HCT116 (cell line): ENCODE measurements at regions not wholly inside any gene's neighbourhood (a gene's known extent, or its start where the extent isn't known, plus 50 kb on each side); places are given as distances from the start of the nearest gene placed in this dataset.

Source experiments
- ATAC-seq: fragments of 200-7000 bp; cut with Tn5 transposase; 2 replicates; pipeline ENCODE4 v1.9.1; 2020; ENCODE audit warnings: mild to moderate bottlenecking, moderate library complexity
- BruUV-seq: library from RNA; stranded (reverse); fragments of 400-500 nt; replicated peaks from 2 replicates; lab custom pipeline; 2021; lab: Mats Ljungman, UMichigan
- CTCF ChIA-PET: fragments of 300-600 bp; sonication (Branson Sonifier 250); formaldehyde crosslinking; loops from one replicate; lab custom pipeline; 2021; ENCODE audit warnings: antibody characterized with exemption; lab: Charles Lee
- POLR2A ChIA-PET: fragments of 300-600, 350-600 bp; sonication (Branson Sonifier 250); formaldehyde crosslinking; loops from one replicate; lab custom pipeline; 2021; ENCODE audit warnings: antibody characterized with exemption; lab: Charles Lee
- RAD21 ChIA-PET, 2 experiments: fragments of 300-600 bp; sonication (Branson Sonifier 250); formaldehyde crosslinking; loops; one replicate each; lab custom pipeline; 2023; ENCODE audit warnings: low total read pairs in 2 of 2; ENCODE audit not compliant: uncharacterized antibody in 2 of 2, unreplicated experiment in 2 of 2, low non-redundant PET in 1 of 2; lab: Charles Lee
- DNase-seq: peaks from one replicate; pipeline ENCODE4 v3.0.0-alpha.2; 2010; ENCODE audit warnings: low read depth, low spot score
- H2AFZ ChIP-seq: fragments of 200-600 bp; shearing (Covaris generic), sonication (generic); 2 replicates; pipeline ENCODE4 v1.6.1; 2017; ENCODE audit warnings: low read depth, mixed run types, mixed read lengths, antibody characterized with exemption, low read length; ENCODE audit not compliant: poor library complexity, severe bottlenecking
- H3K27ac ChIP-seq: 2 replicates; pipeline ENCODE4 v1.5.1; 2012; ENCODE audit warnings: low read depth, low read length
- H3K27me3 ChIP-seq: fragments of 200-600 bp; sonication (generic); 2 replicates; pipeline ENCODE4 v1.6.1; 2016; ENCODE audit warnings: mixed run types, low read length, mixed read lengths; ENCODE audit not compliant: insufficient read depth
- H3K36me3 ChIP-seq, 2 experiments: fragments of 200-500 bp in 1 of 2; fragments of 200-600 bp in 1 of 2; sonication (Bioruptor generic) in 1 of 2; sonication (generic) in 1 of 2; 2 replicates each; pipeline versions ENCODE4 v1.5.1 to v1.6.1; 2014 to 2016; ENCODE audit warnings: low read length in 2 of 2, inconsistent platforms in 1 of 2, mixed read lengths in 1 of 2, mixed run types in 1 of 2; ENCODE audit not compliant: insufficient read depth in 2 of 2, control insufficient read depth in 1 of 2
- H3K4me1 ChIP-seq, 2 experiments: fragments of 200-600 bp in 1 of 2; sonication (generic) in 1 of 2; 2 replicates each; pipeline versions ENCODE4 v1.5.1 to v1.6.1; 2012 to 2017; ENCODE audit warnings: low read length in 2 of 2, inconsistent platforms in 1 of 2, mild to moderate bottlenecking in 1 of 2, mixed read lengths in 1 of 2, mixed run types in 1 of 2, moderate library complexity in 1 of 2; ENCODE audit not compliant: insufficient read depth in 2 of 2, control insufficient read depth in 1 of 2
- H3K4me2 ChIP-seq: fragments of 200-600 bp; sonication (generic); 2 replicates; pipeline ENCODE4 v1.6.1; 2017; ENCODE audit warnings: mixed run types, low read length, mixed read lengths
- H3K4me3 ChIP-seq, 2 experiments: fragments of 200-600 bp in 1 of 2; sonication (generic) in 1 of 2; replicated peaks in 1 of 2; 2 replicates each; pipeline ENCODE4 v1.5.1; 2011 to 2016; ENCODE audit warnings: low read length in 2 of 2, control low read depth in 1 of 2, low read depth in 1 of 2, mild to moderate bottlenecking in 1 of 2, mixed read lengths in 1 of 2, mixed run types in 1 of 2
- H3K79me2 ChIP-seq: fragments of 200-600 bp; sonication (generic); 2 replicates; pipeline ENCODE4 v1.6.1; 2017; ENCODE audit warnings: mild to moderate bottlenecking, mixed run types, low read length, moderate library complexity, mixed read lengths; ENCODE audit not compliant: insufficient read depth
- H3K9ac ChIP-seq: fragments of 200-600 bp; sonication (generic); 2 replicates; pipeline ENCODE4 v1.6.1; 2016; ENCODE audit warnings: low read length, mixed read lengths
- H3K9me2 ChIP-seq: fragments of 200-600 bp; sonication (generic), shearing (Covaris generic); 2 replicates; pipeline ENCODE4 v1.6.1; 2017; ENCODE audit warnings: mixed run types, mild to moderate bottlenecking, moderate library complexity; ENCODE audit not compliant: insufficient read depth
- H3K9me3 ChIP-seq, 2 experiments: fragments of 200-500 bp in 1 of 2; fragments of 200-600 bp in 1 of 2; sonication (Bioruptor generic) in 1 of 2; sonication (generic) in 1 of 2; 2 replicates each; pipeline ENCODE4 v1.6.1; 2014 to 2017; ENCODE audit warnings: low read length in 2 of 2, mixed read lengths in 2 of 2, inconsistent platforms in 1 of 2, low read depth in 1 of 2, mild to moderate bottlenecking in 1 of 2, mixed run types in 1 of 2, moderate library complexity in 1 of 2; ENCODE audit not compliant: control insufficient read depth in 1 of 2, insufficient read depth in 1 of 2
- H4K20me1 ChIP-seq: fragments of 200-600 bp; sonication (generic), shearing (Covaris generic); 2 replicates; pipeline ENCODE4 v1.6.1; 2017; ENCODE audit warnings: mixed run types, mild to moderate bottlenecking, moderate library complexity; ENCODE audit not compliant: insufficient read depth
- ATF3 ChIP-seq: IDR thresholded peaks from 2 replicates; pipeline ENCODE4 v1.6.1; 2012
- EGR1 ChIP-seq: IDR thresholded peaks from 2 replicates; pipeline ENCODE4 v1.6.1; 2012; ENCODE audit warnings: low read depth
- FOSL1 ChIP-seq: IDR thresholded peaks from 2 replicates; pipeline ENCODE4 v1.6.1; 2012; ENCODE audit warnings: low read depth
- JUND ChIP-seq: IDR thresholded peaks from 2 replicates; pipeline ENCODE4 v1.6.1; 2012
- POLR2A ChIP-seq: IDR thresholded peaks from 2 replicates; pipeline ENCODE4 v1.7.0; 2011; ENCODE audit warnings: borderline replicate concordance; ENCODE audit not compliant: insufficient read depth, insufficient read length; ENCODE audit errors: extremely low read depth
- POLR2AphosphoS5 ChIP-seq: IDR thresholded peaks from 2 replicates; pipeline ENCODE4 v1.6.1; 2011; ENCODE audit warnings: mild to moderate bottlenecking, low read depth, low read length, moderate library complexity
- RAD21 ChIP-seq: IDR thresholded peaks from 2 replicates; pipeline ENCODE4 v1.6.1; 2012; ENCODE audit warnings: low read depth, mild to moderate bottlenecking
- SIN3A ChIP-seq: IDR thresholded peaks from 2 replicates; pipeline ENCODE4 v1.6.1; 2012; ENCODE audit warnings: low read depth
- TCF7L2 ChIP-seq: IDR thresholded peaks from 2 replicates; pipeline ENCODE4 v1.7.0; 2011; ENCODE audit warnings: borderline replicate concordance, inconsistent platforms; ENCODE audit not compliant: insufficient read depth, insufficient read length; ENCODE audit errors: extremely low read depth
- YY1 ChIP-seq: IDR thresholded peaks from 2 replicates; pipeline ENCODE4 v1.6.1; 2011; ENCODE audit warnings: low read length, low read depth, moderate library complexity, mild to moderate bottlenecking; ENCODE audit not compliant: insufficient replicate concordance; ENCODE audit errors: extremely low read depth
- ZBTB33 ChIP-seq: IDR thresholded peaks from 2 replicates; pipeline ENCODE4 v1.6.1; 2011; ENCODE audit warnings: mild to moderate bottlenecking, low read length, moderate library complexity; ENCODE audit not compliant: insufficient replicate concordance; ENCODE audit errors: extremely low read depth
- ZFX ChIP-seq: fragments of 450-650 bp; IDR thresholded peaks from 2 replicates; pipeline ENCODE4 v1.6.1; 2017
- ZNF274 ChIP-seq: fragments of 200-500 bp; sonication (Bioruptor generic); IDR thresholded peaks from 2 replicates; pipeline ENCODE4 v1.6.1; 2014; ENCODE audit warnings: mild to moderate bottlenecking, low read depth, low read length, inconsistent platforms
- intact Hi-C: fragments of 100-400 bp; cut with micrococcal nuclease; formaldehyde crosslinking; loops from 2 replicates; pipeline ENCODE4 v1.10.0; 2022

- CTCF ChIA-PET: interaction anchor here (1.2 kb wide), 1 partner anchor 11 kb away, joined by 3 read pairs; no protein-coding TSS in a partner anchor
- no TSS peak for BruUV-seq
- Histone ChIP-seq H3K79me2 (no peaks in the 10 kb centered on the region), H2AFZ (no peak overlapping the region), H3K27ac (no peak overlapping the region), H3K9me3 (no peaks in the 10 kb centered on the region)
- DNase-seq: no peak
- TF ChIP-seq EGR1 (no peak), JUND (no peak), YY1 (no peak), TCF7L2 (no peak), FOSL1 (no peak), ZFX (no peak), SIN3A (no peak), ATF3 (no peak), POLR2AphosphoS5 (no peak), ZBTB33 (no peak), RAD21 (no peak), ZNF274 (no peak), POLR2A (no peak)
- TF ChIP-seq, all 23 proteins: peak for 0
- Histone ChIP-seq H3K9ac (no peak overlapping the region), H3K4me2 (no peak overlapping the region), H3K4me3 (no peak overlapping the region), H3K4me1 (peaks cover 0 to 8% of the 10 kb centered on the region in 2 experiments; a peak in 1 of 4 replicates), H4K20me1 (no peaks in the 10 kb centered on the region), H3K27me3 (no peaks in the 10 kb centered on the region), H3K36me3 (no peaks in the 10 kb centered on the region), H3K9me2 (no peaks in the 10 kb centered on the region)
- RAD21 ChIA-PET: no interaction called here
- POLR2A ChIA-PET: no interaction called here
- intact Hi-C loops: no loop called here
- no peak for ATAC-seq
Measured at GRCh38 chr5:135216471-135217343, 182.3 kb downstream of the MACROH2A1 start.
